Naive B cell (primary cell): ENCODE measurements at regions not wholly inside any gene's neighbourhood (a gene's known extent, or its start where the extent isn't known, plus 50 kb on each side); places are given as distances from the start of the nearest gene placed in this dataset.

Source experiments
- ATAC-seq, 2 donors: fragments of 150-1000 bp; cut with Tn5 transposase; 2 replicates each; pipeline ENCODE4 v1.10.0; 2021; ENCODE audit warnings: low read depth in 2 of 2, mild to moderate bottlenecking in 2 of 2, moderate library complexity in 2 of 2
- DNase-seq: peaks from one replicate; pipeline ENCODE4 v3.0.0; 2022
- H3K27ac Mint-ChIP-seq, 6 donors: one replicate each; pipeline ENCODE4 v1.8.0; 2020 to 2022; ENCODE audit warnings: mild to moderate bottlenecking in 6 of 6, mixed read lengths in 6 of 6, moderate library complexity in 5 of 6, inconsistent platforms in 2 of 6
- H3K27me3 Mint-ChIP-seq, 3 donors: one replicate each; pipeline ENCODE4 v1.8.0; 2021 to 2022; ENCODE audit warnings: mixed read lengths in 3 of 3, mild to moderate bottlenecking in 1 of 3
- H3K36me3 Mint-ChIP-seq, 2 donors: one replicate each; pipeline ENCODE4 v1.8.0; 2020 to 2022; ENCODE audit warnings: mixed read lengths in 2 of 2, inconsistent platforms in 1 of 2, mild to moderate bottlenecking in 1 of 2
- H3K4me1 Mint-ChIP-seq, 3 donors: one replicate each; pipeline ENCODE4 v1.8.0; 2020 to 2022; ENCODE audit warnings: mixed read lengths in 3 of 3, inconsistent platforms in 1 of 3, mild to moderate bottlenecking in 1 of 3, moderate library complexity in 1 of 3
- H3K4me3 Mint-ChIP-seq, 8 donors: one replicate each; pipeline ENCODE4 v1.8.0; 2020 to 2022; ENCODE audit warnings: mild to moderate bottlenecking in 8 of 8, mixed read lengths in 8 of 8, moderate library complexity in 8 of 8, inconsistent platforms in 2 of 8
- H3K9me3 Mint-ChIP-seq, 7 donors: one replicate each; pipeline ENCODE4 v1.8.0; 2020 to 2022; ENCODE audit warnings: mixed read lengths in 7 of 7, mild to moderate bottlenecking in 5 of 7, inconsistent platforms in 2 of 7, moderate library complexity in 1 of 7

DNA sequence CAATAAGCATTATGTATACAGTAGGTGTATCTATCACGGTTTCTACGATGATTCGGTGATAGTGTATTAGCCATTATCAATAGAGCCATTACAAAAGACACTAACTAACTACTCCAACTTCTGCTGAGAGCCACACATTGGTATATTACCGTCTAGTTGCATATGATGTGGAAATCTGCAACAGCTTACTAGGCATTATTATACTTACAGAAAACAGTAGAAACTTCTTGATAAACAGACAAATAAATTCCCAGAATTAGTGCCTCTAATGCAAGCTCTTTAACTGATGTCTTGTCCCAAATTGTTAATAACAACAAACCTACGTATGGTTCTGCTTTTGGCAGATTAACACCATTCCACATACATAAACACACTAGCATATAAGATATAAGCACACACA is 1923.0 kb upstream of the PIK3C3 start:
- H3K27me3 Mint-ChIP-seq: no peaks in the 10 kb centered on the region
- no peak for DNase-seq
- ATAC-seq: no peak
- no peaks in the 10 kb centered on the region for H3K36me3 Mint-ChIP-seq
- H3K4me1 Mint-ChIP-seq: no peaks in the 10 kb centered on the region
- peaks cover 0 to 6% (median 2%) of the 10 kb centered on the region in 7 donors for H3K9me3 Mint-ChIP-seq
- H3K27ac Mint-ChIP-seq: no peak overlapping the region
- no peak overlapping the region for H3K4me3 Mint-ChIP-seq

DNA sequence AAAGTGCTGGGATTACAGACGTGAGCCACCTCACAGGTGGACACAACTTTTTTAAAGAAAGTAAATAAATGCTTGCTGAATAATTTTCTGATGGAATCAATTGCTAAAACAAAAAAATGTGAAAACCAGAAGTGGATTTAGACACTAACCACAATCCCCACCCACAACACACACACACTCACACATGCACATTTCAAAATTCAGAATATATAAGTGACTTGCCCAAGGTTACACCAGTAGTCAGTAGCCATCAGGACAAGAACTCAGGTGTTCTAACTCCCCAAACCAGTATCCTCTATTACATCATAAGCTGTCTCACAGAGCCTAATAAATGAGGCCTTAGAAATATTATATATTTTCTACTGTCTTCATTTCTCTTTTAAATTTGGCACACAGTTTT is 1923.6 kb upstream of the PIK3C3 start:
- H3K27me3 Mint-ChIP-seq: no peaks in the 10 kb centered on the region

DNA sequence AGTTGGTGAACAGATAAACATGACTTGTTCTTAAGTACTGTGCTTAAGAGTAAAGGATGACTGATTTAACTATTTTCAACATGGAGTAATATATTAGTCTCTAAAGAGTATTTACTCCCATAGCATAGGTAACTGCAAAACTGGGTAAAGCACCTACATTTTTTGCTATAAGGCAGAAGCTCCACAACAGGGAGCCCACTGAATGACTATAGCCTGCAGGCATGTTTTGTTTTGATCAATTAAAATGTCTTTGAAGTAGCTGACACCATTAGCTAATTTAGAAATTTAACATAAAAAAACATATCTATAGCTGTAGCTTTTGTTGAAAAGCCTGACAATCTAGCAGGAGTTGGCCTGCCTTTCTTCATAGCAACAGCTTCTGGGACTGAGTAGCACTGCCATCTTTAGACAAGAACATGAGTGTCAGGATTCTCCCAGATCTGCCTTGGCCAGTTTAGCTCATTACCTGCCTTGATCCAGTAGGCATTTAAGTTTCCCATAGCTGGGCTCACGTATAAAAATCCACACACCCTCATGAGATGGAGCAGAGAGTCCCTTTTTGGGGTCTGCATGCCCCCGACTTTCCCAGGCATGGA is 1935.1 kb upstream of the PIK3C3 start:
- H3K9me3 Mint-ChIP-seq: peaks cover 0 to 6% (median 0%) of the 10 kb centered on the region in 7 donors
- no peak for DNase-seq
- H3K27ac Mint-ChIP-seq: no peak overlapping the region

More for the DNA sequence above, 1923.6 kb upstream of the PIK3C3 start:
- Mint-ChIP-seq H3K4me1 (no peaks in the 10 kb centered on the region), H3K27ac (no peak overlapping the region), H3K36me3 (no peaks in the 10 kb centered on the region), H3K9me3 (peaks cover 0 to 6% (median 0%) of the 10 kb centered on the region in 7 donors), H3K4me3 (no peak overlapping the region)
- ATAC-seq (no peak), DNase-seq (no peak)

DNA sequence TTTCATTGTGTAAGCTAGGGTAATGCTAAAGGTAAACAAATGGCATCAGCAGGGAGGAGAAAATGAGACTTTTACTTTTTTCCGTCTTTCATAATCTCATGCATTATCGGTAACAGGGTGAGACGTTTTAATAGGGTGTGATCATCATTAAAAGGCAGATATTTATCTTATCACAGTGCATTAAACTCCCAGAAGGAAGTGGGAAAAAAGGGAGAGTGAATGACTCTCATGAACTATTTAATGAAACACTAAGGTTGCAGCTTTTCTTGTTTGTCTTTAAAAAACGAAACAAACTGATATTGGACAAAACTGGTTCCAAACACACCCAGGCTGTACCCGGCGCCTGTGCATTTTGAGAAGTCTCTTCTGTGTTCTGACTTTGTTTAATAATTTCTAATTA is 1936.8 kb upstream of the PIK3C3 start:
- H3K4me1 Mint-ChIP-seq: no peaks in the 10 kb centered on the region
- H3K36me3 Mint-ChIP-seq: no peaks in the 10 kb centered on the region
- no peak overlapping the region for H3K4me3 Mint-ChIP-seq
- no peak for ATAC-seq
- H3K27me3 Mint-ChIP-seq: no peaks in the 10 kb centered on the region
- H3K9me3 Mint-ChIP-seq: peaks cover 0 to 3% (median 0%) of the 10 kb centered on the region in 7 donors
- no peak overlapping the region for H3K27ac Mint-ChIP-seq
- DNase-seq: no peak

More for the DNA sequence above, 1935.1 kb upstream of the PIK3C3 start:
- no peaks in the 10 kb centered on the region for H3K4me1 Mint-ChIP-seq
- no peak overlapping the region for H3K4me3 Mint-ChIP-seq
- no peak for ATAC-seq
- no peaks in the 10 kb centered on the region for H3K27me3 Mint-ChIP-seq
- no peaks in the 10 kb centered on the region for H3K36me3 Mint-ChIP-seq

DNA sequence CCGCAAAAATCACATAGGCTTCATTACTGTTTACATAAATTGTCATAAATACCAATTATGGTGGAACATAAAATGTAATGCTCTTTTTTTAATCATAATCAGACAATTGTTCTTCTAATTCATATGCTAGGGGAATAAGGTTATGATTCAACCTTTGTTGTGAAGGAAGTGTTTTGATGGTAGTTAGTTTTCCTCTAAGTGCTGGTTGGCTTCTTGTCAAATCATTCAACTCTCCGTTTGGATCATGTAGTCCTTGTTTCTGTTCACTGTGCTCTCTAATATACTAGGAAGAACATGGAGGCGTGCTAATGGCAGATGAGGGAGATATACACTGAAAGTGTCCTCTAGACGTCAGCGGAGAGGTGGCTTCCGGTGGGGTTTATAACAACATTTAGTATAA is 1938.0 kb upstream of the PIK3C3 start:
- DNase-seq: no peak
- Mint-ChIP-seq H3K9me3 (peaks cover 0 to 3% (median 0%) of the 10 kb centered on the region in 7 donors), H3K36me3 (no peaks in the 10 kb centered on the region), H3K27me3 (no peaks in the 10 kb centered on the region), H3K4me3 (no peak overlapping the region), H3K4me1 (no peaks in the 10 kb centered on the region), H3K27ac (no peak overlapping the region)
- ATAC-seq: no peak

DNA sequence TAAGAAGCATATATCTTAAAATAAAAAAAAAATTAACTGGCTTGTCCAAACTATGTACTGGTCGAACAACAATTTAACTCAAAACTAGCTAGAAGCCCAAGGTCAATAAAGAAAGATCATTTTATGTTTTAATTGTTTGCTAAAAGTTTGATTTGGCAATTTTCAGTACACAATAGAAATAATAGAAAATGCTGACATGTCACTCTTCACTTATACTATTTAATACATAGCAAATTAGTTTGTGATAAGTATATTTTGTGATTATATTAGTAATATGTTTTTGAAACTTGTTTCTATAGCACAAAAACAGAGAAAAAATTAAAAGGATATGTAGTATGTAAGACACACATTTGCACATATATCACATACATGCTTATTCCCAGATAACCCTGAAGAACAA is 1938.6 kb upstream of the PIK3C3 start:
- Mint-ChIP-seq H3K4me1 (no peaks in the 10 kb centered on the region), H3K27me3 (no peaks in the 10 kb centered on the region), H3K27ac (no peak overlapping the region), H3K9me3 (peaks cover 0 to 3% (median 0%) of the 10 kb centered on the region in 7 donors), H3K36me3 (no peaks in the 10 kb centered on the region), H3K4me3 (no peak overlapping the region)
- ATAC-seq (no peak), DNase-seq (no peak)

DNA sequence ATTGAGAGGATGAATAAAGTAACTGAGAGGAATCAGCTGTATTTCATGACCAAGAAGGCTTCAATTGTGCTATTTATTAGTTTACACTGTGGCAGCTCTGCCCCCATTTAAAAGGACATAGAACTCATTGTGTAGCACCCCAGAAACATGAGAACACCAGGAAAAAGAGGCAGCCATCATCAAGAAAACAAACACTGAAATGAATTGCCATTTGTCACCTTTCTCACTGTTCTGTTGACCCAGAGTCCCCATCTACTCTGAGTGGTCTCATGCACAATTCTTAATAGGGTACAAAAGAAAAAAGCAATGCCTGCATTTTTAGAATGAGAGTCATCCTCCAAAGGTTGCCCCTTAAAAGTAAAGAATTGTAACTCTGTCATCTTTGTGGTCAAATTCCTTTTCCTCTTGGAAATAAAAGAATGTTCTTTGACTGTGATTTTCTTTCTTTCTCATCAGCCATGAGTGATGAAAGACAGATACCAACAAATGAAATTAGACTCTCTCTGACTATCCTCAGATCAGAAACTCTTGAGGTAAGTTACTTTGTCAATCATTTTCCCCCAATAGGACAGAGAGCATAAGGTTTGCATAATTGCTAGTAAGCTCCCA is 1941.9 kb upstream of the PIK3C3 start:
- no peak overlapping the region for H3K4me3 Mint-ChIP-seq
- H3K36me3 Mint-ChIP-seq: no peaks in the 10 kb centered on the region
- ATAC-seq (no peak), DNase-seq (no peak)
- H3K27me3 Mint-ChIP-seq: no peaks in the 10 kb centered on the region
- H3K9me3 Mint-ChIP-seq: peaks cover 0 to 3% (median 0%) of the 10 kb centered on the region in 7 donors
- no peak overlapping the region for H3K27ac Mint-ChIP-seq
- H3K4me1 Mint-ChIP-seq: no peaks in the 10 kb centered on the region

DNA sequence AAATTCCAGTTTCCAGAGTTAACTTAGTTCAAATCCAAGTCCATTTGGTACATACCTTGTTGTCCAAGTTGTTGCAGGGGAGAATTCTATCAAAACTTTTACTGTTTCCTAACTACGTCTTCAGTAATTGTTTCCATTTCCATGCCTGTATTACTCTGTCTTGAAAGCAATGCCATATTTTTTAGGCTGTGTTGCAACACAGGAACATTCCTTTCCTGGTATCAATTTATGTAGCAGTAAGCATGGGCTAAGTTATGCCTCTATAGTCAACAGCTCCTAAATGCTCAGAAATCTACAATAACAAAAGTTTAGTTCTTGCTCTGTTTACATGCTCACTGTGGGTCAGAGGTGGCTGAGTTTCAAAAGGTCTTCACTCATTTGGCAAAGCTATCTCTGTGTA is 1943.8 kb upstream of the PIK3C3 start:
- no peak for ATAC-seq
- Mint-ChIP-seq H3K36me3 (no peaks in the 10 kb centered on the region), H3K4me3 (no peak overlapping the region), H3K4me1 (no peaks in the 10 kb centered on the region), H3K27me3 (no peaks in the 10 kb centered on the region), H3K27ac (no peak overlapping the region), H3K9me3 (peaks cover 0 to 4% (median 0%) of the 10 kb centered on the region in 7 donors)
- DNase-seq: no peak

DNA sequence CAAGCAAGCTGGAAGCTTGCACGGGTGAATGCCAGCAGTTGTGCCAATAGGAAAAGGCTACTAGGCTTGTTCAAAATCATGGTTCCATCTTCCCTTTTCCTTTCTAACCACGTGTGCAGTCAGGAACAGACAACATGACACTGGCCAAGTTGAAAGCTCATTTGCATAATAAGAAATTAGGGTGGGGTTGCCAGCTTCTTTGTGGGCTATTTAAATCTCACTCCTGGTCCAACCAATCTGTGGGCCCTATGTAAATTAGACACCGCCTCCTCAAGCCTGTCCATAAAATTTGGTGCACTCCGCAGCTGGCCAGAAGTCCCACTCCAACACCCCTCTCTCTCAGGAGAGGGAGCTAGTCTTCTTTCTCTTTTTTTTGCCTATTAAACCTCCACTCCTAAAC is 1948.4 kb upstream of the PIK3C3 start:
- Mint-ChIP-seq H3K36me3 (no peaks in the 10 kb centered on the region), H3K9me3 (peaks cover 0 to 9% (median 5%) of the 10 kb centered on the region in 7 donors), H3K27ac (no peak overlapping the region), H3K4me1 (no peaks in the 10 kb centered on the region), H3K27me3 (no peaks in the 10 kb centered on the region), H3K4me3 (no peak overlapping the region)
- DNase-seq: no peak
- no peak for ATAC-seq

DNA sequence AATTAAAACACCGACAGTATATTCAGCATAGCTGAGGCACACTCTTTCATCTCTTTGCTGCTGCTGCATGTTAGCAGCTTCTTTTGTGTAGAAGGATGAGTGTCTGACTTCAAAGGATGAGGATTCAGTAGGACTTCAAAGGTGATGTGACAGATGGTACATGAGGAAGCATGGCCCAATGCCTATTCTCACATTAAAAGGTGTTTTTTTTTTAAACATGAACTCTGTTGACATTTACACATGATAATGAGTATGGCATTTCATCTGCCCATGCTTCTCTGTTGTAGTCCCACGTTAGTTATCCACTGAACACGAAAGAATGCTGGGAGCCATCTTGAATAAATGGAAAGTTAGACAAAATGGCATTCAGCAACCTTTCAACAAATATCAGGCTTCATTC is 1950.8 kb upstream of the PIK3C3 start:
- DNase-seq: no peak
- Mint-ChIP-seq H3K36me3 (no peaks in the 10 kb centered on the region), H3K27ac (no peak overlapping the region), H3K4me3 (no peak overlapping the region), H3K4me1 (no peaks in the 10 kb centered on the region), H3K9me3 (peaks cover 0 to 9% (median 5%) of the 10 kb centered on the region in 7 donors), H3K27me3 (no peaks in the 10 kb centered on the region)
- ATAC-seq: no peak

DNA sequence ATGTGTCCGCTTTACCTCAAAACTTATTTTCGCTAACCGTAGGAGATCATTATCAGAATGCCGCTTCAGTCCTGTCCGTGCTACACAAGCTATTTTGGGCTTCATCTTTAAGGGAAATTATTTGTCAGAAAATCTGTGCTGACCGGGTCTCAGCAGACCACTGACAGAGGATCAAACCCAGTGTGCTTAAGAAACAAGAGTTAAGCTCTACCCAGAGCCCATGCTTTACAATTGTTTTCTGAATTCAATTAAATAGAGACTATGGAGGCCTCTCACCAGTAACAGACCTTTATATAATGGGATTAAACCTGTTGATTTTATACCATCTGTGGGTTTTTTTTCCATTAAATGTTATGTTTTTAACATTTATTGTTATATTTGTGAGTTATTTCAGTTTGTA is 1956.7 kb upstream of the PIK3C3 start:
- Mint-ChIP-seq H3K4me1 (no peaks in the 10 kb centered on the region), H3K27me3 (no peaks in the 10 kb centered on the region), H3K36me3 (no peaks in the 10 kb centered on the region), H3K9me3 (peaks cover 0 to 14% (median 2%) of the 10 kb centered on the region in 7 donors), H3K4me3 (no peak overlapping the region), H3K27ac (no peak overlapping the region)
- no peak for DNase-seq
- no peak for ATAC-seq

DNA sequence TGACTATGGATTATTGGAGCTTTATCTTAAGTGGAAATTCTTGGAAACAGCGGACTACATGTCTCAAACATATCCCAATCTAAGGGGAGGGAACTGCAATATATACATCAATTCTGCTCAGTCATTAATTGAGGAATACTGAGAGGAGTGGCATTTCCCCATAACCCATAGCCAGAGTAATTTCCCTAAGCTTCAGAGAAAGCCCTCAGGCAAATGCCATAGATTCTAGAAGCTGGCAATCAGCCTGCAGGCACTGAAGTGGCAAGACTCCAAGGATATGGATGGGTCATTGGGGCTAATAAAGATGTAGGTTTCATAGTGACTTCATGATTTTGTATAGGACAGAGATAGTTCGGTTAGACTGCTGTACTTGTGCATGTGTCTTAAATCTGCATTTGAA is 1960.5 kb upstream of the PIK3C3 start:
- H3K4me1 Mint-ChIP-seq: no peaks in the 10 kb centered on the region
- H3K36me3 Mint-ChIP-seq: no peaks in the 10 kb centered on the region
- peaks cover 0 to 10% (median 2%) of the 10 kb centered on the region in 7 donors for H3K9me3 Mint-ChIP-seq
- DNase-seq: no peak
- H3K27ac Mint-ChIP-seq: no peak overlapping the region
- no peak for ATAC-seq
- no peaks in the 10 kb centered on the region for H3K27me3 Mint-ChIP-seq
- H3K4me3 Mint-ChIP-seq: no peak overlapping the region

DNA sequence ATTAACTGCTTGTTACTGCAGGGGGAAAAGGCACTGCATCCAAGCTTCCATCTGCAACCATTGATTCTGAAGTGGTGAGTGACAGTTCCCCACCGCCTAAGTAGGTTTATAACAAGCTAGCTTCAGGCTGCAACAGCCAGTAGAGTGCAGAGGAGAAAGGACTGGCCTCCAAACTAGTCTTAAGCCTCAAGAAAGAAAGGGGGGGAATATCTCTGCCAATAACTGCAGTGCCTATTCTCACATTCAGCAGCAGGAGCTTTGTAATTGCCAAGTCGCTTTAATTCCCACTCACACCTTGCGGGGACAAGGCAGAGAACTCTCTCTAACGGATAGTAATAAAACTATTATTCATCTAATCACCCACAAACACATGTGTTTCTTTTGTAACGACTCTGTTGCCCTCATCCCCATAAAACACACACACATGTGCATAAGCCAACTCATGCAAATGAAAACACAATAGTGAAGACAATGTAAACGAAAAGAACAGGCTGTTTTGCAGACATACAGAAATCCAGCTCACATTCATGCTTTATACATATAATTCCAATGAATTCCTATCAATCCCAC is 1963.3 kb upstream of the PIK3C3 start:
- DNase-seq: no peak
- Mint-ChIP-seq H3K4me3 (no peak overlapping the region), H3K9me3 (peaks cover 0 to 9% (median 4%) of the 10 kb centered on the region in 7 donors), H3K27ac (no peak overlapping the region), H3K36me3 (no peaks in the 10 kb centered on the region), H3K4me1 (no peaks in the 10 kb centered on the region), H3K27me3 (no peaks in the 10 kb centered on the region)
- ATAC-seq: no peak

DNA sequence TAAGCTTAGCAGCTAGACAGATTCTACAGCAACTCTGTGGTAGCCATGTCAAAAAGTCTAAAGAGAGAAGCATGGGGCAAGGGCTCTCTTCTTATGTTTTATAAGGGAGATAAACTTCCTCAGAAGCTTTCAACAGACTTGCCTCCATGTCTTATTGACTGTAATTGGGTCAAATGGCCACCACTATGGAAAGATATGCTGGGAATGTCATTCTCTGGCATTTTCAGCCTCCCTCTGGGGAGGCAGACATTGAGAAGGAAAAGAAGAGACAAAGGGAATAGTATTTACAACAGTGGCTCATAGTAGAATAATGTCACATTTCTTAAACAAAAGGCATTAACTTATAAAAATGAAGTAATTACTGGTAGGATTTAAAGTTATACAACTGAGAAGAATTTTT is 1964.5 kb upstream of the PIK3C3 start:
- Mint-ChIP-seq H3K27me3 (no peaks in the 10 kb centered on the region), H3K36me3 (no peaks in the 10 kb centered on the region), H3K4me3 (no peak overlapping the region), H3K4me1 (no peaks in the 10 kb centered on the region), H3K27ac (no peak overlapping the region), H3K9me3 (peaks cover 0 to 5% (median 2%) of the 10 kb centered on the region in 7 donors)
- DNase-seq (no peak), ATAC-seq (no peak)
